ENCODE measurements at regions not wholly inside any gene's neighbourhood (a gene's known extent, or its start where the extent isn't known, plus 50 kb on each side); places are given as distances from the start of the nearest gene placed in this dataset.

DNA sequence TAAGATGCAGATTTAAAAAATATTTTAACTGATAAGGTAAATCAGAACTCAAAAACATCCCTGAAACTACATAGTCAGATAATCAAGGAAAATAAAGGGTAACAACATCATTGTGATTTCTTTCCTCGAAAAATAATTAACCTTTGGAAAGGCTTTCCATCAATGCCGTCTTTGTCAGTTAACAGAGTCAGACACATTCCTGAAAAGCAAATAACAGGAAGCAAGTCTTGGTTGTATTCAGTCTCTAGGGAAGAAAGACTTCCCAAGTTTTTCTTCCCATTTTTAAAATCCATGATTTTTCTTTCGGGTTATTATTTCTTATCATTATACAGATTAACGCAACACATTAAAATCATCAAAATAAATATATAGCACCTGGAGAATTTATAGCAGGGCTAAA is 256.4 kb upstream of the CDH6 start (continued):
- TF ChIP-seq, protein P1, sequence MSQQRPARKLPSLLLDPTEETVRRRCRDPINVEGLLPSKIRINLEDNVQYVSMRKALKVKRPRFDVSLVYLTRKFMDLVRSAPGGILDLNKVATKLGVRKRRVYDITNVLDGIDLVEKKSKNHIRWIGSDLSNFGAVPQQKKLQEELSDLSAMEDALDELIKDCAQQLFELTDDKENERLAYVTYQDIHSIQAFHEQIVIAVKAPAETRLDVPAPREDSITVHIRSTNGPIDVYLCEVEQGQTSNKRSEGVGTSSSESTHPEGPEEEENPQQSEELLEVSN (IDR thresholded peaks at IDR 0.05): no peak
- TF ChIP-seq BRCA1 (IDR thresholded peaks at IDR 0.05; ENCODE audit: low read depth, low read length) (no peak), SIN3A (conservative IDR thresholded peaks at IDR 0.05 in 1 of 2, IDR thresholded peaks at IDR 0.05 in 1 of 2; ENCODE audit: low read depth in 1 of 2, low read length in 2 of 2) (no peak), ASH2L (IDR thresholded peaks at IDR 0.05; ENCODE audit: low read length) (no peak), BCL11A (IDR thresholded peaks at IDR 0.05; ENCODE audit: low read depth in 2 of 2, low read length in 2 of 2) (no peak)
- TF ChIP-seq, protein P2, sequence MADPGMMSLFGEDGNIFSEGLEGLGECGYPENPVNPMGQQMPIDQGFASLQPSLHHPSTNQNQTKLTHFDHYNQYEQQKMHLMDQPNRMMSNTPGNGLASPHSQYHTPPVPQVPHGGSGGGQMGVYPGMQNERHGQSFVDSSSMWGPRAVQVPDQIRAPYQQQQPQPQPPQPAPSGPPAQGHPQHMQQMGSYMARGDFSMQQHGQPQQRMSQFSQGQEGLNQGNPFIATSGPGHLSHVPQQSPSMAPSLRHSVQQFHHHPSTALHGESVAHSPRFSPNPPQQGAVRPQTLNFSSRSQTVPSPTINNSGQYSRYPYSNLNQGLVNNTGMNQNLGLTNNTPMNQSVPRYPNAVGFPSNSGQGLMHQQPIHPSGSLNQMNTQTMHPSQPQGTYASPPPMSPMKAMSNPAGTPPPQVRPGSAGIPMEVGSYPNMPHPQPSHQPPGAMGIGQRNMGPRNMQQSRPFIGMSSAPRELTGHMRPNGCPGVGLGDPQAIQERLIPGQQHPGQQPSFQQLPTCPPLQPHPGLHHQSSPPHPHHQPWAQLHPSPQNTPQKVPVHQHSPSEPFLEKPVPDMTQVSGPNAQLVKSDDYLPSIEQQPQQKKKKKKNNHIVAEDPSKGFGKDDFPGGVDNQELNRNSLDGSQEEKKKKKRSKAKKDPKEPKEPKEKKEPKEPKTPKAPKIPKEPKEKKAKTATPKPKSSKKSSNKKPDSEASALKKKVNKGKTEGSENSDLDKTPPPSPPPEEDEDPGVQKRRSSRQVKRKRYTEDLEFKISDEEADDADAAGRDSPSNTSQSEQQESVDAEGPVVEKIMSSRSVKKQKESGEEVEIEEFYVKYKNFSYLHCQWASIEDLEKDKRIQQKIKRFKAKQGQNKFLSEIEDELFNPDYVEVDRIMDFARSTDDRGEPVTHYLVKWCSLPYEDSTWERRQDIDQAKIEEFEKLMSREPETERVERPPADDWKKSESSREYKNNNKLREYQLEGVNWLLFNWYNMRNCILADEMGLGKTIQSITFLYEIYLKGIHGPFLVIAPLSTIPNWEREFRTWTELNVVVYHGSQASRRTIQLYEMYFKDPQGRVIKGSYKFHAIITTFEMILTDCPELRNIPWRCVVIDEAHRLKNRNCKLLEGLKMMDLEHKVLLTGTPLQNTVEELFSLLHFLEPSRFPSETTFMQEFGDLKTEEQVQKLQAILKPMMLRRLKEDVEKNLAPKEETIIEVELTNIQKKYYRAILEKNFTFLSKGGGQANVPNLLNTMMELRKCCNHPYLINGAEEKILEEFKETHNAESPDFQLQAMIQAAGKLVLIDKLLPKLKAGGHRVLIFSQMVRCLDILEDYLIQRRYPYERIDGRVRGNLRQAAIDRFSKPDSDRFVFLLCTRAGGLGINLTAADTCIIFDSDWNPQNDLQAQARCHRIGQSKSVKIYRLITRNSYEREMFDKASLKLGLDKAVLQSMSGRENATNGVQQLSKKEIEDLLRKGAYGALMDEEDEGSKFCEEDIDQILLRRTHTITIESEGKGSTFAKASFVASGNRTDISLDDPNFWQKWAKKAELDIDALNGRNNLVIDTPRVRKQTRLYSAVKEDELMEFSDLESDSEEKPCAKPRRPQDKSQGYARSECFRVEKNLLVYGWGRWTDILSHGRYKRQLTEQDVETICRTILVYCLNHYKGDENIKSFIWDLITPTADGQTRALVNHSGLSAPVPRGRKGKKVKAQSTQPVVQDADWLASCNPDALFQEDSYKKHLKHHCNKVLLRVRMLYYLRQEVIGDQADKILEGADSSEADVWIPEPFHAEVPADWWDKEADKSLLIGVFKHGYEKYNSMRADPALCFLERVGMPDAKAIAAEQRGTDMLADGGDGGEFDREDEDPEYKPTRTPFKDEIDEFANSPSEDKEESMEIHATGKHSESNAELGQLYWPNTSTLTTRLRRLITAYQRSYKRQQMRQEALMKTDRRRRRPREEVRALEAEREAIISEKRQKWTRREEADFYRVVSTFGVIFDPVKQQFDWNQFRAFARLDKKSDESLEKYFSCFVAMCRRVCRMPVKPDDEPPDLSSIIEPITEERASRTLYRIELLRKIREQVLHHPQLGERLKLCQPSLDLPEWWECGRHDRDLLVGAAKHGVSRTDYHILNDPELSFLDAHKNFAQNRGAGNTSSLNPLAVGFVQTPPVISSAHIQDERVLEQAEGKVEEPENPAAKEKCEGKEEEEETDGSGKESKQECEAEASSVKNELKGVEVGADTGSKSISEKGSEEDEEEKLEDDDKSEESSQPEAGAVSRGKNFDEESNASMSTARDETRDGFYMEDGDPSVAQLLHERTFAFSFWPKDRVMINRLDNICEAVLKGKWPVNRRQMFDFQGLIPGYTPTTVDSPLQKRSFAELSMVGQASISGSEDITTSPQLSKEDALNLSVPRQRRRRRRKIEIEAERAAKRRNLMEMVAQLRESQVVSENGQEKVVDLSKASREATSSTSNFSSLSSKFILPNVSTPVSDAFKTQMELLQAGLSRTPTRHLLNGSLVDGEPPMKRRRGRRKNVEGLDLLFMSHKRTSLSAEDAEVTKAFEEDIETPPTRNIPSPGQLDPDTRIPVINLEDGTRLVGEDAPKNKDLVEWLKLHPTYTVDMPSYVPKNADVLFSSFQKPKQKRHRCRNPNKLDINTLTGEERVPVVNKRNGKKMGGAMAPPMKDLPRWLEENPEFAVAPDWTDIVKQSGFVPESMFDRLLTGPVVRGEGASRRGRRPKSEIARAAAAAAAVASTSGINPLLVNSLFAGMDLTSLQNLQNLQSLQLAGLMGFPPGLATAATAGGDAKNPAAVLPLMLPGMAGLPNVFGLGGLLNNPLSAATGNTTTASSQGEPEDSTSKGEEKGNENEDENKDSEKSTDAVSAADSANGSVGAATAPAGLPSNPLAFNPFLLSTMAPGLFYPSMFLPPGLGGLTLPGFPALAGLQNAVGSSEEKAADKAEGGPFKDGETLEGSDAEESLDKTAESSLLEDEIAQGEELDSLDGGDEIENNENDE (IDR thresholded peaks at IDR 0.05; ENCODE audit: insufficient replicate concordance, low read length): no peak

All from H1 (cell line).